GM12878 (cell line): ENCODE measurements at regions not wholly inside any gene's neighbourhood (a gene's known extent, or its start where the extent isn't known, plus 50 kb on each side); places are given as distances from the start of the nearest gene placed in this dataset.

Source experiments
- BCLAF1 ChIP-seq: fragments of 450-650 bp; IDR thresholded peaks from 2 replicates; pipeline ENCODE4 v1.6.1; 2017; ENCODE audit warnings: antibody characterized with exemption, mild to moderate bottlenecking, moderate library complexity
- CHD1 ChIP-seq: IDR thresholded peaks from 2 replicates; pipeline ENCODE4 v1.6.1; 2012; ENCODE audit warnings: low read depth, low read length, improper control_type of control experiment
- DPF2 ChIP-seq: fragments of 450-650 bp; IDR thresholded peaks from 2 replicates; pipeline ENCODE4 v1.6.1; 2017; ENCODE audit warnings: mild to moderate bottlenecking
- IRF3 ChIP-seq: fragments of 450-650 bp; IDR thresholded peaks from 2 replicates; pipeline ENCODE4 v1.6.1; 2014; ENCODE audit warnings: mild to moderate bottlenecking
- NR2F1 ChIP-seq: fragments of 450-650 bp; conservative IDR thresholded peaks from 2 replicates; pipeline ENCODE4 v1.6.1; 2017; ENCODE audit warnings: mild to moderate bottlenecking
- POU2F2 ChIP-seq: IDR thresholded peaks from 3 replicates; pipeline ENCODE4 v1.6.1; 2011; ENCODE audit warnings: low read depth, mild to moderate bottlenecking, low read length, borderline replicate concordance
- RAD21 ChIP-seq: IDR thresholded peaks from 2 replicates; pipeline ENCODE4 v1.6.1; 2011; ENCODE audit warnings: mild to moderate bottlenecking, low read depth, low read length, moderate library complexity; ENCODE audit not compliant: insufficient read depth
- RAD51 ChIP-seq: fragments of 450-650 bp; IDR thresholded peaks from 2 replicates; pipeline ENCODE4 v1.6.1; 2016; ENCODE audit warnings: moderate library complexity, mild to moderate bottlenecking, inconsistent platforms
- RELA ChIP-seq: fragments of 450-650 bp; IDR thresholded peaks from 2 replicates; pipeline ENCODE4 v1.8.0; 2014; ENCODE audit warnings: borderline replicate concordance; ENCODE audit not compliant: partially characterized antibody
- REST ChIP-seq: IDR thresholded peaks from 2 replicates; pipeline ENCODE4 v1.6.1; 2012; ENCODE audit warnings: mild to moderate bottlenecking, low read depth, low read length
- SIN3A ChIP-seq: IDR thresholded peaks from 2 replicates; pipeline ENCODE4 v1.6.1; 2012; ENCODE audit warnings: low read depth, low read length, improper control_type of control experiment
- TARDBP ChIP-seq: IDR thresholded peaks from 2 replicates; pipeline ENCODE4 v1.6.1; 2016; ENCODE audit warnings: borderline replicate concordance
- TF ChIP-seq, protein P1 (sequence below): IDR thresholded peaks from 2 replicates; pipeline ENCODE4 v1.6.1; 2011; ENCODE audit warnings: mild to moderate bottlenecking, low read depth, low read length, moderate library complexity; ENCODE audit not compliant: insufficient replicate concordance

- TF ChIP-seq CHD1, result no peak
- no peak for TF ChIP-seq IRF3
- no peak for TF ChIP-seq POU2F2
- TF ChIP-seq RAD51, result no peak
- no peak for TF ChIP-seq TARDBP
- TF ChIP-seq RELA, result no peak
- no peak for TF ChIP-seq NR2F1
- TF ChIP-seq REST, result no peak
- TF ChIP-seq DPF2, result no peak
- TF ChIP-seq, protein P1, sequence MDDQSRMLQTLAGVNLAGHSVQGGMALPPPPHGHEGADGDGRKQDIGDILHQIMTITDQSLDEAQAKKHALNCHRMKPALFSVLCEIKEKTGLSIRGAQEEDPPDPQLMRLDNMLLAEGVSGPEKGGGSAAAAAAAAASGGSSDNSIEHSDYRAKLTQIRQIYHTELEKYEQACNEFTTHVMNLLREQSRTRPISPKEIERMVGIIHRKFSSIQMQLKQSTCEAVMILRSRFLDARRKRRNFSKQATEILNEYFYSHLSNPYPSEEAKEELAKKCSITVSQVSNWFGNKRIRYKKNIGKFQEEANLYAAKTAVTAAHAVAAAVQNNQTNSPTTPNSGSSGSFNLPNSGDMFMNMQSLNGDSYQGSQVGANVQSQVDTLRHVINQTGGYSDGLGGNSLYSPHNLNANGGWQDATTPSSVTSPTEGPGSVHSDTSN, result no peak
- TF ChIP-seq SIN3A, result no peak
- TF ChIP-seq RAD21, result no peak
- no peak for TF ChIP-seq BCLAF1
- TF ChIP-seq, all 136 proteins: peak for 0
These were observed 706.1 kb upstream of the GOLIM4 start (continued) for GRCh38 chr3:168801794-168802193.
